ENCODE measurements at regions not wholly inside any gene's neighbourhood (a gene's known extent, or its start where the extent isn't known, plus 50 kb on each side); places are given as distances from the start of the nearest gene placed in this dataset.
"Not testable (repeated sequence)": the region's sequence is repeated elsewhere in the genome, so short reads cannot be mapped to it uniquely, and the experiment has no call there.

DNA sequence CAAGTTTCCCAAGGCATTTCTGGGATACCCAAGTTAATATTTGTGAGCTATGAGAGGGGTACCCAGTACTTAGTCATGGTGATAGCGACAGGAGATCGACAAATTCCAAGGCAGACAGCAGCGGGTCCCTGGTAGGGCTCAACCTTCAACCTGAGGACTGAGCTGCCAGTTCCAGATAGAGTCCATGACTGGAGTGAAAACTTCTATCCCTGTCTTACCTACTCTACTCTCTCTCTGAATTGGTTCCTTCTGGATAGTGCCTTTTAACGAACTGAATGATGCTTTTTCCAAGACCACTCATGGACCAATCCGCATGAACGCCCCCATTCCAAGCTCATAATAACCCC, 76.9 kb upstream of the ALG10 start (continued):
- TF ChIP-seq, protein P1, sequence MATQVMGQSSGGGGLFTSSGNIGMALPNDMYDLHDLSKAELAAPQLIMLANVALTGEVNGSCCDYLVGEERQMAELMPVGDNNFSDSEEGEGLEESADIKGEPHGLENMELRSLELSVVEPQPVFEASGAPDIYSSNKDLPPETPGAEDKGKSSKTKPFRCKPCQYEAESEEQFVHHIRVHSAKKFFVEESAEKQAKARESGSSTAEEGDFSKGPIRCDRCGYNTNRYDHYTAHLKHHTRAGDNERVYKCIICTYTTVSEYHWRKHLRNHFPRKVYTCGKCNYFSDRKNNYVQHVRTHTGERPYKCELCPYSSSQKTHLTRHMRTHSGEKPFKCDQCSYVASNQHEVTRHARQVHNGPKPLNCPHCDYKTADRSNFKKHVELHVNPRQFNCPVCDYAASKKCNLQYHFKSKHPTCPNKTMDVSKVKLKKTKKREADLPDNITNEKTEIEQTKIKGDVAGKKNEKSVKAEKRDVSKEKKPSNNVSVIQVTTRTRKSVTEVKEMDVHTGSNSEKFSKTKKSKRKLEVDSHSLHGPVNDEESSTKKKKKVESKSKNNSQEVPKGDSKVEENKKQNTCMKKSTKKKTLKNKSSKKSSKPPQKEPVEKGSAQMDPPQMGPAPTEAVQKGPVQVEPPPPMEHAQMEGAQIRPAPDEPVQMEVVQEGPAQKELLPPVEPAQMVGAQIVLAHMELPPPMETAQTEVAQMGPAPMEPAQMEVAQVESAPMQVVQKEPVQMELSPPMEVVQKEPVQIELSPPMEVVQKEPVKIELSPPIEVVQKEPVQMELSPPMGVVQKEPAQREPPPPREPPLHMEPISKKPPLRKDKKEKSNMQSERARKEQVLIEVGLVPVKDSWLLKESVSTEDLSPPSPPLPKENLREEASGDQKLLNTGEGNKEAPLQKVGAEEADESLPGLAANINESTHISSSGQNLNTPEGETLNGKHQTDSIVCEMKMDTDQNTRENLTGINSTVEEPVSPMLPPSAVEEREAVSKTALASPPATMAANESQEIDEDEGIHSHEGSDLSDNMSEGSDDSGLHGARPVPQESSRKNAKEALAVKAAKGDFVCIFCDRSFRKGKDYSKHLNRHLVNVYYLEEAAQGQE (IDR thresholded peaks at IDR 0.05): no peak
- TF ChIP-seq, protein P2, sequence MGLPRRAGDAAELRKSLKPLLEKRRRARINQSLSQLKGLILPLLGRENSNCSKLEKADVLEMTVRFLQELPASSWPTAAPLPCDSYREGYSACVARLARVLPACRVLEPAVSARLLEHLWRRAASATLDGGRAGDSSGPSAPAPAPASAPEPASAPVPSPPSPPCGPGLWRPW (IDR thresholded peaks at IDR 0.05): no peak
- TF ChIP-seq EHMT2 (IDR thresholded peaks at IDR 0.05; ENCODE audit: low read depth) (no peak), HDAC2 (IDR thresholded peaks at IDR 0.05) (no peak), SMC3 (IDR thresholded peaks at IDR 0.05) (no peak)
- TF ChIP-seq, protein P3, sequence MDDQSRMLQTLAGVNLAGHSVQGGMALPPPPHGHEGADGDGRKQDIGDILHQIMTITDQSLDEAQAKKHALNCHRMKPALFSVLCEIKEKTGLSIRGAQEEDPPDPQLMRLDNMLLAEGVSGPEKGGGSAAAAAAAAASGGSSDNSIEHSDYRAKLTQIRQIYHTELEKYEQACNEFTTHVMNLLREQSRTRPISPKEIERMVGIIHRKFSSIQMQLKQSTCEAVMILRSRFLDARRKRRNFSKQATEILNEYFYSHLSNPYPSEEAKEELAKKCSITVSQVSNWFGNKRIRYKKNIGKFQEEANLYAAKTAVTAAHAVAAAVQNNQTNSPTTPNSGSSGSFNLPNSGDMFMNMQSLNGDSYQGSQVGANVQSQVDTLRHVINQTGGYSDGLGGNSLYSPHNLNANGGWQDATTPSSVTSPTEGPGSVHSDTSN (IDR thresholded peaks at IDR 0.05): no peak

DNA sequence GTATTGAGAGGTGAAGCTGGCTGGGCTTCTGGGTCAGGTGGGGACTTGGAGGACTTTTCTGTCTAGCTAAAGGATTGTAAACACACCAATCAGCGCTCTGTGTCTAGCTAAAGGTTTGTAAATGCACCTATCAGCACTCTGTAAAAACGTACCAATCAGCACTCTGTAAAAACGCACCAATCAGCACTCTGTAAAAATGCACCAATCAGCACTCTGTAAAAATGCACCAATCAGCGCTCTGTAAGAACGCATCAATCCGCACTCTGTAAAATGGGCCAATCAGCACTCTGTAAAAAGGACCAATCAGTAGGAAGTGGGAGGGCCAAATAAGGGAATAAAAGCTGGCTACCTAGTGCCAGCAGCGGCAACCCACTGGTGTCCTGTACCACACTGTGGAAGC, 56.1 kb upstream of the ALG10 start:
- H3K4me3 ChIP-seq; H3K27ac ChIP-seq; H3K4me1 ChIP-seq; POLR2A ChIA-PET; DNase-seq (ENCODE audit: low read depth in 1 of 2, low spot score in 1 of 2); CTCF ChIA-PET; FAIRE-seq; H3K4me2 ChIP-seq; H3K9me3 ChIP-seq; ATAC-seq: not testable (repeated sequence)
- peak; percentile 46 for TF ChIP-seq MAFK (IDR thresholded peaks at IDR 0.05; ENCODE audit: partially characterized antibody)
- 13% methylated on average over 7 of the region's 7 CpGs for WGBS (ENCODE audit: missing lambda C conversion rate)

DNA sequence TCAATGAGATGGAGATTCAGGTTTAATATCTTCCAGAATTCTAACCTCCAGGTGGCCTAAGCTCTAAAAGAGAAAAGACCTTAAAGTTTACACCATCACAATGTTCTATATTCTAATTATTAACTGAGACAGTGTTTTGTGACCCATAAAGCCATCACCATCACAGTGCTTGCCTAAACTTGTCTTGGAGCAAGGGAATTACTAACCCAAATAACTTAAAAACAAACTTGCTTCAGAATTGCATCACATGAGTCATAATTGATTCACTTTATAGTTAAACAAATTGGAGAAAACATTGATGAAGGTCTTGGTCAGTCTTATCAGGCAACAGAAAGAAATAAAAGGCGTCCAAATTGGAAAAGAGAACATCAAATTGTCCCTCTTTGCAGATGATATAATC, 54.5 kb upstream of the ALG10 start:
- FAIRE-seq: no peak
- Histone ChIP-seq H3K9me3 (no peaks in the 10 kb centered on the region), H3K4me2 (no peak overlapping the region), H3K4me1 (no peaks in the 10 kb centered on the region), H3K27ac (no peak overlapping the region), H3K4me3 (no peak overlapping the region)
- ChIA-PET CTCF (no interaction called here), POLR2A (no interaction called here)
- no peak for DNase-seq (ENCODE audit: low read depth in 1 of 2, low spot score in 1 of 2)
- no peak for TF ChIP-seq ZC3H11A (IDR thresholded peaks at IDR 0.05)
- no peak for TF ChIP-seq FOSL2 (IDR thresholded peaks at IDR 0.05)
- no peak for TF ChIP-seq FOSL2 (CRISPR knock-in tag; IDR thresholded peaks at IDR 0.05)
- TF ChIP-seq, protein P4, sequence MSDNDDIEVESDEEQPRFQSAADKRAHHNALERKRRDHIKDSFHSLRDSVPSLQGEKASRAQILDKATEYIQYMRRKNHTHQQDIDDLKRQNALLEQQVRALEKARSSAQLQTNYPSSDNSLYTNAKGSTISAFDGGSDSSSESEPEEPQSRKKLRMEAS (IDR thresholded peaks at IDR 0.05): no peak
- no peak for TF ChIP-seq FOXS1 (CRISPR knock-in tag; IDR thresholded peaks at IDR 0.05)
- TF ChIP-seq, protein P5, sequence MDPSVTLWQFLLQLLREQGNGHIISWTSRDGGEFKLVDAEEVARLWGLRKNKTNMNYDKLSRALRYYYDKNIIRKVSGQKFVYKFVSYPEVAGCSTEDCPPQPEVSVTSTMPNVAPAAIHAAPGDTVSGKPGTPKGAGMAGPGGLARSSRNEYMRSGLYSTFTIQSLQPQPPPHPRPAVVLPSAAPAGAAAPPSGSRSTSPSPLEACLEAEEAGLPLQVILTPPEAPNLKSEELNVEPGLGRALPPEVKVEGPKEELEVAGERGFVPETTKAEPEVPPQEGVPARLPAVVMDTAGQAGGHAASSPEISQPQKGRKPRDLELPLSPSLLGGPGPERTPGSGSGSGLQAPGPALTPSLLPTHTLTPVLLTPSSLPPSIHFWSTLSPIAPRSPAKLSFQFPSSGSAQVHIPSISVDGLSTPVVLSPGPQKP (IDR thresholded peaks at IDR 0.05; ENCODE audit: low read depth, low read length): no peak
- TF ChIP-seq CBX2 (IDR thresholded peaks at IDR 0.05; ENCODE audit: borderline replicate concordance, low read depth): no peak
- TF ChIP-seq RARB (CRISPR knock-in tag; IDR thresholded peaks at IDR 0.05): no peak
- TF ChIP-seq ZFP36 (IDR thresholded peaks at IDR 0.05; ENCODE audit: borderline replicate concordance, partially characterized antibody): no peak
- TF ChIP-seq KDM5A (IDR thresholded peaks at IDR 0.05): no peak
- no peak for TF ChIP-seq KDM1A (IDR thresholded peaks at IDR 0.05; ENCODE audit: low read depth)
- no peak for TF ChIP-seq MAZ (IDR thresholded peaks at IDR 0.05; ENCODE audit: borderline replicate concordance, low read depth, low read length)
- TF ChIP-seq BHLHE40 (IDR thresholded peaks at IDR 0.05; ENCODE audit: low read depth, low read length): no peak
- TF ChIP-seq, protein P6, sequence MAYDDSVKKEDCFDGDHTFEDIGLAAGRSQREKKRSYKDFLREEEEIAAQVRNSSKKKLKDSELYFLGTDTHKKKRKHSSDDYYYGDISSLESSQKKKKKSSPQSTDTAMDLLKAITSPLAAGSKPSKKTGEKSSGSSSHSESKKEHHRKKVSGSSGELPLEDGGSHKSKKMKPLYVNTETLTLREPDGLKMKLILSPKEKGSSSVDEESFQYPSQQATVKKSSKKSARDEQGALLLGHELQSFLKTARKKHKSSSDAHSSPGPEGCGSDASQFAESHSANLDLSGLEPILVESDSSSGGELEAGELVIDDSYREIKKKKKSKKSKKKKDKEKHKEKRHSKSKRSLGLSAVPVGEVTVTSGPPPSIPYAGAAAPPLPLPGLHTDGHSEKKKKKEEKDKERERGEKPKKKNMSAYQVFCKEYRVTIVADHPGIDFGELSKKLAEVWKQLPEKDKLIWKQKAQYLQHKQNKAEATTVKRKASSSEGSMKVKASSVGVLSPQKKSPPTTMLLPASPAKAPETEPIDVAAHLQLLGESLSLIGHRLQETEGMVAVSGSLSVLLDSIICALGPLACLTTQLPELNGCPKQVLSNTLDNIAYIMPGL (CRISPR knock-in tag; IDR thresholded peaks at IDR 0.05; ENCODE audit: borderline replicate concordance): no peak
- ATAC-seq: no peak
- WGBS (ENCODE audit: missing lambda C conversion rate): 4% methylated on average over 1 of the region's 1 CpG
